HepG2 (cell line): ENCODE measurements at regions not wholly inside any gene's neighbourhood (a gene's known extent, or its start where the extent isn't known, plus 50 kb on each side); places are given as distances from the start of the nearest gene placed in this dataset.

Source experiments
- BCLAF1 ChIP-seq: fragments of 450-650 bp; IDR thresholded peaks from 2 replicates; pipeline ENCODE4 v1.6.1; 2017; ENCODE audit warnings: mild to moderate bottlenecking
- NFE2L1 ChIP-seq: sonication (generic); formaldehyde crosslinking; IDR thresholded peaks from 2 replicates; pipeline ENCODE4 v1.4.0; 2020; ENCODE audit warnings: missing genetic modification reagents, mild to moderate bottlenecking, borderline replicate concordance
- XBP1 ChIP-seq: sonication (generic); formaldehyde crosslinking; IDR thresholded peaks from 2 replicates; pipeline ENCODE4 v1.5.0; 2020; ENCODE audit warnings: missing genetic modification reagents
- ZNF567 ChIP-seq: sonication (generic); formaldehyde crosslinking; IDR thresholded peaks from 2 replicates; pipeline ENCODE4 v1.8.1; 2023; ENCODE audit warnings: mild to moderate bottlenecking, missing genetic modification reagents, borderline replicate concordance
- TF ChIP-seq, protein P1 (sequence below): sonication (generic); formaldehyde crosslinking; IDR thresholded peaks from 2 replicates; pipeline ENCODE4 v1.5.0; 2020; ENCODE audit warnings: mild to moderate bottlenecking, missing genetic modification reagents, moderate library complexity

DNA sequence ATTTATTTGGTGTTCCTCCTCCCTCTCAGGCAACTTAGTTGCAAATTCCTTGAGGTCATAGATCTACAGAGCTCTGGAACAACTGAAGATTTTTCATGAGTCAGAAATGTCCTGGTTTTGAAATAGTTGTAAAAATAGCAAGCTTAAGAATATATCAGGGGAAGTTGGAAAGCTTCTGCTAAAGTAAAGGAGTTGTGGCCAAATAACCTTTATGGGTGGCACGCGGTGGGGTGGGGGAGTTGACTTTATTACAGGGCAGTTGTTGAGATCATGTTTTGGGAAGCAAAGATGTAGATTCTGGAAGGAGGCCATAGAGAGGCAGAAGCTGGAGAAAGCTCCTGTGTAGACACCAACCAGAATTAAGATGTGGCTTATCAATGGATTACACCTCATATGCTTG is 326.0 kb upstream of the MTPN start:
- TF ChIP-seq, protein P1, sequence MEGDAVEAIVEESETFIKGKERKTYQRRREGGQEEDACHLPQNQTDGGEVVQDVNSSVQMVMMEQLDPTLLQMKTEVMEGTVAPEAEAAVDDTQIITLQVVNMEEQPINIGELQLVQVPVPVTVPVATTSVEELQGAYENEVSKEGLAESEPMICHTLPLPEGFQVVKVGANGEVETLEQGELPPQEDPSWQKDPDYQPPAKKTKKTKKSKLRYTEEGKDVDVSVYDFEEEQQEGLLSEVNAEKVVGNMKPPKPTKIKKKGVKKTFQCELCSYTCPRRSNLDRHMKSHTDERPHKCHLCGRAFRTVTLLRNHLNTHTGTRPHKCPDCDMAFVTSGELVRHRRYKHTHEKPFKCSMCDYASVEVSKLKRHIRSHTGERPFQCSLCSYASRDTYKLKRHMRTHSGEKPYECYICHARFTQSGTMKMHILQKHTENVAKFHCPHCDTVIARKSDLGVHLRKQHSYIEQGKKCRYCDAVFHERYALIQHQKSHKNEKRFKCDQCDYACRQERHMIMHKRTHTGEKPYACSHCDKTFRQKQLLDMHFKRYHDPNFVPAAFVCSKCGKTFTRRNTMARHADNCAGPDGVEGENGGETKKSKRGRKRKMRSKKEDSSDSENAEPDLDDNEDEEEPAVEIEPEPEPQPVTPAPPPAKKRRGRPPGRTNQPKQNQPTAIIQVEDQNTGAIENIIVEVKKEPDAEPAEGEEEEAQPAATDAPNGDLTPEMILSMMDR: no peak
- TF ChIP-seq BCLAF1: no peak
- TF ChIP-seq ZNF567 (CRISPR knock-in tag): no peak
- TF ChIP-seq XBP1: no peak
- TF ChIP-seq NFE2L1 (CRISPR knock-in tag): no peak
